ENCODE measurements at regions not wholly inside any gene's neighbourhood (a gene's known extent, or its start where the extent isn't known, plus 50 kb on each side); places are given as distances from the start of the nearest gene placed in this dataset.

DNA sequence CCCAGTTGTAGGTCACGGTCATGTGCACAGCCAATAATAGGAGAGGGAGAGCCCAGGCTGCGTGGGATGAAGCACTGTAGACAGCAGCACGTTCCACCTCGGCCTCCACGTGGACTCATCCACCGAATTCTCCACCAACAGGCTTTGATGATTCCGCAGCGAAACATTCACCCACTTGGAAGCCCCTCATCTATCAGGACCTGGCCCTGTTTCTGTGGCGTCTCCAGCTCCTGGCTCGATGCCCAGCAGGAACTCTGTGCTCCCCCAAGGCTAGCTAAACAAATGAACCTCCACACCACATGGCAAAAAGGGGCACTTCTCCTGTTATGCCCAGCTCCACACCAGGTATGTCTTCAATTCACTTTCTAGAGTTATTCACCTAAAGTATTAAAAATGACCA, 237.9 kb upstream of the PDE10A start:
- DNase-seq = no peak

DNA sequence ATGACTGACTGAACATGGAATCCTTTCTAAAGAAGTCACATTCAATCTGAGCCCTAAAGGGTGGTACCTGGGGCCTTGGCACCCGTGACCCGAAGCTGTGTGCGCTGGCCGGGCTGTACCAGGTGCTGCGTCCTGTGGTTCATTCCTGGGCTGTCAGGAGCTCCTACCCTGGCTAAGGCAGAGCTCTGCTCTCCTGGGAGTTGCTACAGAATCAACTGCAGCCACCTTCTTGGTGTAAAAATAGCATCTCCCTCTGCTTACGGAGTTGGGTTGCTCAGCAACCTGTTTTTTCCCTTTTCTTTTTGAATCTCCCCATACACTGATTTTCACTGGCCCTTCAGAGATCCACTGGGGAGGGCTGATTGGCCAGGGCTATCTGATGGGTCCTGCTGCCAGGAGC, 236.6 kb upstream of the PDE10A start:
- no peak for DNase-seq

DNA sequence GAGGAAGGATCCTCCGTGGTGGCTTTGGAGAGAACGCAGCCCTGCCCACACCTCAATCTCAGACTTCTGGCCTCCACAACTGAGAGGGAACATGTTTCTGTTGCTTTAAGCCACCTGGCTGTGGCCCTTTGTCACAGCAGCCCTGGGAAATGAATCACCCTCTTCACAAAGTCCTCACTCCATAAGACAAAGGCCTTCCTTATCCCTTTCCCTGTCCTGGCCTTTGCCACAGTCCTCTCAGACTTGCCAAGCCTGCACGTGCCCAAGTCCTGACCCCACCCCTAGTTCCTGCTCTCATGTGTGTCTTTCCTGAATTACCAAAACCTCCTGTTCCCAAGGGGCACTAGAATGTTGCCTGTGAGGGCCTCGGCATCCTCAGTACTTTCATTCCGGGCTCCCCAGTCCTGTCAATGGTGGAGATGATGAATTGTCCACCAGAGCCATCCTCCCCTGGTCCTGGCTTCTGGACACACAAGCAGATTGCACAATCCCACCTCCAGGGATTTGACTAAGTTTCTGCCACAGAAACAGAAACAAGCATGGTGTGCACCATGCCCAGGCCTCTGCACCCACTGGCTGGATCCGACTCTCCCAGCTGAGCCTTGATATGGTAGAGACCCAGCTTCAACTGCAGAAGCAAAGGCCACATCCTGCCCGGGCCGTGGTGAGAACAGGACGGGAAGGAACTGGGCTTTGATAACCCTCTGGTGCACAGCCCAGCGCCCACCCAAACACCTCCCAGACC, 232.6 kb upstream of the PDE10A start:
- no peak for DNase-seq

- no peak for DNase-seq
Observed at GRCh38 chr6:165894171-165894825, 231.3 kb upstream of the PDE10A start.

DNA sequence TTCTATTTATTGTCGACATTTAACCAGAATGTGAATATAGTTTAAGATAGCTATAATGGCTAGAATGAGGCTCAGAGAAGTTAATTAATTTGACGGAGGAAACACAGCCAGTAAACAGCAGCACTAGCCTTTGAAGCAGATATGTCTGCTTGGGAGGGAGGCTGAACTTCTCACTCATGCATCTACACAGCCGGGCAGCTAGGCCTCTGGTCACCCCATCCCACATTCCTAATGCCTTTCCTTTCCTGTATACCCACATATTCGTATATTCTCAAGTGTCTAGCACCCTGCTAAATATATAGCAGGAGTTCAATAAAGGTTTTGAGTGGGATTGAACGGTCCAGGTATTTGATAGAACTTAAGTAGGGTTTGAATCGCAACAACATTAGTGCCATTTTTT, 230.4 kb upstream of the PDE10A start:
- DNase-seq = no peak

GRCh38 chr6:165891320-165891719, 228.3 kb upstream of the PDE10A start:
- DNase-seq = no peak

DNA sequence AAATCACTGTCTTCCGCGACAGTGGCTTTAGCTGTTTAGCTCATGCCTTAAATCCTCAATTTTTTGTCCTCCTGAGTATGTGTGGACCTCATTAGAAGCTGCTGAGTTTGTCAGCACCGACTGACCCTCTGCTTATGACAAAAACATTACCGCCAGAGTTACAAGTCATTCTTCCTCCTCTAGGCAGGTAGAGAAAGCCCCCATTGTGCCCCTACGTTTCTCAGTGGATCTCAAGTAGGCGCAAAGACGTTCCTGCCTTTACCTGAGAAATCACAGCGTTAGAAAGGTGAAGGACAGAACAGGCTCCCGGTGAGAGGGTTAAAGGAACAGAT, 227.3 kb upstream of the PDE10A start:
- no peak for DNase-seq

GRCh38 chr6:165889636-165890403, 226.8 kb upstream of the PDE10A start:
- no peak for DNase-seq

- no peak for DNase-seq
Observed at GRCh38 chr6:165886169-165886568, 223.1 kb upstream of the PDE10A start.

- peak; percentile 40 for DNase-seq
Observed at GRCh38 chr6:165884813-165885765, 222.0 kb upstream of the PDE10A start.

DNA sequence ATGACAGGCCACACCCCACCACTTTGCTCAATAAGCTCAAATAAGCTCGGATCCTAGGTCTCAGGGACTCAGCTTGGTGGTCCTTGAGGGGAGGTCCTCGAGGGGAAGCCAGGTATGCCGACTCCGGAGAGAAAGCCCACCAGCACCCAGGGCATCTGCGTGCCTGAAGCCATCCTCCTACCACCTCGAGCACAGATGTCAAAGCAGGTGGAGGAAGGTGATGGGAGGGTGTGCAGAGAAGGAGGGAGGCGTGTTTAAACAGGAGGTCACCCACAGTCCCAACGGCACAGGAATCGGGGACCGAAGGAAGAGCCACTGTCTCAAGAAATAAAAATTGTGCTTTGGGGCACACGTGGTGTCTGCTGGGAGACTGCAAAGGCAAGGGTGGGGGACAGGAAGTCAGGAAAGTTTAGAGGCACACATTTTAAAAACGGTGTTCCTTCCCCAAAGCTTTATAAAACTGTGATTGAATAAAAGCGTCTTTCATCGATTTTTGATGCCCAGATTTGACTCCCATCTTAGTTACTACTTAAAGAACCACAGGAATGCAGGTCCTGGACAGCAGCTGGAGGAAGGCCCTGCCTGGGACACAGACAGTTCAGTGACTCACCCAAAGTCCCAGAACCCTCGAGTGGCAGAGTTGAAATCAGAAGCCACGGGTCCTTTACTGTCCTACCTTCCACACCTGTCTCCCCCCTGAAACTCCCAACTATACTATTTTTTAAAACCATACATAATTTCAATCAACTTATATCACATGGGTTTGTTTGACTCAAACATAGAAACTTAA, 221.0 kb upstream of the PDE10A start:
- no peak for DNase-seq

- no peak for DNase-seq
Observed at GRCh38 chr6:165881806-165882205, 218.8 kb upstream of the PDE10A start.

- DNase-seq = no peak
Observed at GRCh38 chr6:165880686-165881085, 217.6 kb upstream of the PDE10A start.

DNA sequence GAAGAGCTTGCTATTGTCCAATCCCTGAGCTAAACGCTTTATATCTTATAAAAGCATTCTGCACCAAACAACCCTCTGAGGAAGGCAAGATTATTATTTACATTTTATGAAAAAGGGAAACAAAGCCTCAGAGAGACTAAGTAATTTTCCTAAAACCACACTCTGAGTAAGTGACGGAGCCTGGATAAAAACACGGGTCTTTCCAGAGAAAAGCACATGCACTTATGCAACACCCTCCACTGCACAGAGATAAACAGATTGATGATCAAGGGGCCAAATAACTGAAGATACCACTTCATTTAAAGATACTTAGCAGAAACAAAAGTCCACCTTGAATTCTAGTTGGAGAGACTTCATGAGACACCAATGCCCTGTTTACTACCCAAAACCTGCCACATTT, 214.7 kb upstream of the PDE10A start:
- no peak for DNase-seq

GRCh38 chr6:165877192-165877591, 214.2 kb upstream of the PDE10A start:
- no peak for DNase-seq

DNA sequence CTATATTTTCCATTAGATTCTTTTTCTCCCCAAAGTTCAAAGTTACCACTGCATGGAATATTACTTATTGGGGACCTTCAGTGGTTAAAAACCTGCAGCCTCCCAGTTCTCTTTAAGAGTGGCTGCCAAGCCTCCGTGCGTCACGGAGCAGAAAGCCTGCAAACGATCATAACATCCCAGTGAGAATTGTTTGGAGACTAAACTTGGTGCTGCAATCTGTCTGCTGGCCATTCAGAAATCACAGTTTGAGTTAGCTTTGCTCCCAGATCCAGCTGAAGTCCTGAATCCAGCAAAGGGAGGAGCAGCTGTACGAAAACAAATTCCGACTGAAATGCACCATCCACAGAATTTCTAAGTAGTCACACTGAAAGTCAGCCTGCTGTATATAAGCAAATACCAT, 213.5 kb upstream of the PDE10A start:
- DNase-seq = no peak

DNA sequence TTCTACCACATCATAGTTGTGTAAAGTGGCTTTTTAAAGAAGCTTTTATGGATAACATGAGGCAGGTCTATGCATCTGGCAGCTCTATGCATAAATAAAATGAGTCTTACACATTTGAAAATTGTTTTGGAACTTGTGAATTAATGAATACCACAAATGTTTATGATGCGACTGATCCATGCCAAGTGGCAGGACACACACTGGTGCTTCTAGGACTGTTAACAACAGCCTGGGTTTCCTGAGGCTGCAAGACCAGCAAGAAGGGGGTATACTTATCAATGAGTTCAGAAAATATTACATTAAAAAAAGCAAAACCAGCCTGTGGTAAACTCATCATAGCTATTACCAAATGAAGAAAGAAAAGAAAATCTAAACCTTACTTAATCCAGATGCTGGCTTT, 212.9 kb upstream of the PDE10A start:
- no peak for DNase-seq

GRCh38 chr6:165873976-165874375, 210.9 kb upstream of the PDE10A start:
- no peak for DNase-seq

- DNase-seq = no peak
Observed at GRCh38 chr6:165872811-165873210, 209.8 kb upstream of the PDE10A start.

- DNase-seq = no peak
Observed at GRCh38 chr6:165872311-165872710, 209.3 kb upstream of the PDE10A start.

DNA sequence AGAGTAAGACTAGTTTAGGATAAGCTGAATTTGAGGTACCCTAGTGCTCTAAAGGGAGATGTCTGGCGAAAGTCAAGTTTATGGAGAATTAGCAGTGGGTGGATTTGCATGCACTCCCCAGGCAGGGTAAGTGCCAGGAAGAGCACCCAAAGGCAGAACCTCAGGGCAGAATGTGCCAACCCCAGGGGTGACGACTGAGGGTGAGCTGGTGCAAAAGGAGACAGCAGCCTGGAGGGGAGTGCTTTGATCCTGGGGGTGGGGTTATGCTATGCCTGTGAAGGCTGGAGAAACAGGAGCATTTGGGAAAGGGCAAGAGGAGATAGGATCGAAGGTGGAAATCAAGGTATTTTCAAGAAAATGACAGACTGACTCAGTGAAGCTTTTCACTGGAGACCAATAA, 208.5 kb upstream of the PDE10A start:
- no peak for DNase-seq

- no peak for DNase-seq
Observed at GRCh38 chr6:165869526-165869925, 206.5 kb upstream of the PDE10A start.

All from CD4-positive, alpha-beta T cell treated with Interleukin-21 for 1 hour (primary cell).